CD4-positive, alpha-beta memory T cell (primary cell): ENCODE measurements at regions not wholly inside any gene's neighbourhood (a gene's known extent, or its start where the extent isn't known, plus 50 kb on each side); places are given as distances from the start of the nearest gene placed in this dataset.

Source experiments
- CTCF ChIA-PET: fragments of 350-600 bp; sonication (Branson Sonifier 250); formaldehyde crosslinking; loops from one replicate; lab custom pipeline; 2021; ENCODE audit warnings: inconsistent platforms; ENCODE audit not compliant: partially characterized antibody; lab: Charles Lee
- POLR2A ChIA-PET: fragments of 350-600 bp; sonication (Branson Sonifier 250); formaldehyde crosslinking; loops from one replicate; lab custom pipeline; 2021; ENCODE audit not compliant: partially characterized antibody; lab: Charles Lee
- DNase-seq, 5 donors: peaks; one replicate each; pipeline versions ENCODE4 v3.0.0 to v3.0.0-alpha.2; 2020 to 2022; ENCODE audit warnings: mixed read lengths in 1 of 5
- H3K27ac ChIP-seq: one replicate; pipeline ENCODE4 v1.7.0; 2013; ENCODE audit warnings: low read depth, low read length
- H3K27me3 ChIP-seq: 2 replicates; pipeline ENCODE4 v1.7.0; 2013; ENCODE audit warnings: mild to moderate bottlenecking, low read length, moderate library complexity; ENCODE audit not compliant: insufficient read depth
- H3K36me3 ChIP-seq: 2 replicates; pipeline ENCODE4 v1.7.0; 2013; ENCODE audit warnings: mild to moderate bottlenecking, low read length, moderate library complexity; ENCODE audit not compliant: insufficient read depth
- H3K4me1 ChIP-seq: 2 replicates; pipeline ENCODE4 v1.7.0; 2013; ENCODE audit warnings: mild to moderate bottlenecking, low read length, moderate library complexity; ENCODE audit not compliant: insufficient read depth
- H3K4me3 ChIP-seq, 2 donors: one replicate each; pipeline ENCODE4 v1.7.0; 2013; ENCODE audit warnings: low read length in 2 of 2, mild to moderate bottlenecking in 1 of 2
- H3K9me3 ChIP-seq, 2 donors: one replicate each; pipeline ENCODE4 v1.7.0; 2013; ENCODE audit warnings: low read length in 2 of 2, control low read depth in 1 of 2; ENCODE audit not compliant: control insufficient read depth in 1 of 2
- H3K27ac Mint-ChIP-seq, 7 donors: one replicate each; pipeline ENCODE4 v1.8.0; 2020 to 2021; ENCODE audit warnings: mixed read lengths in 7 of 7, mild to moderate bottlenecking in 6 of 7, inconsistent platforms in 3 of 7, moderate library complexity in 3 of 7
- H3K27me3 Mint-ChIP-seq, 2 donors: one replicate each; pipeline ENCODE4 v1.8.0; 2020 to 2021; ENCODE audit warnings: mixed read lengths in 2 of 2
- H3K36me3 Mint-ChIP-seq, 2 donors: one replicate each; pipeline ENCODE4 v1.8.0; 2020 to 2021; ENCODE audit warnings: mixed read lengths in 2 of 2, inconsistent platforms in 1 of 2, mild to moderate bottlenecking in 1 of 2
- H3K4me1 Mint-ChIP-seq, 4 donors: one replicate each; pipeline ENCODE4 v1.8.0; 2020 to 2021; ENCODE audit warnings: mixed read lengths in 4 of 4, mild to moderate bottlenecking in 1 of 4
- H3K4me3 Mint-ChIP-seq, 8 donors: one replicate each; pipeline ENCODE4 v1.8.0; 2020 to 2021; ENCODE audit warnings: mixed read lengths in 8 of 8, mild to moderate bottlenecking in 7 of 8, moderate library complexity in 6 of 8, inconsistent platforms in 3 of 8
- H3K9me3 Mint-ChIP-seq, 8 donors: one replicate each; pipeline ENCODE4 v1.8.0; 2020 to 2021; ENCODE audit warnings: mixed read lengths in 8 of 8, mild to moderate bottlenecking in 5 of 8, inconsistent platforms in 3 of 8, moderate library complexity in 1 of 8
- intact Hi-C: fragments of 100-400 bp; cut with micrococcal nuclease; formaldehyde crosslinking; loops from one replicate; pipeline ENCODE4 v1.15.1; 2023

- Mint-ChIP-seq H3K27me3 (peaks cover 0 to 2% of the 10 kb centered on the region in 2 donors), H3K4me3 (no peak overlapping the region), H3K36me3 (no peaks in the 10 kb centered on the region), H3K4me1 (no peaks in the 10 kb centered on the region), H3K27ac (no peak overlapping the region), H3K9me3 (peaks cover 0 to 20% (median 8%) of the 10 kb centered on the region in 8 donors)
- intact Hi-C loops = no loop called here
- ChIA-PET CTCF (no interaction called here), POLR2A (no interaction called here)
- H3K4me3 ChIP-seq = no peak overlapping the region
- no peak overlapping the region for H3K27ac ChIP-seq
- no peak for DNase-seq
- no peaks in the 10 kb centered on the region for H3K27me3 ChIP-seq
- no peaks in the 10 kb centered on the region for H3K4me1 ChIP-seq
- H3K9me3 ChIP-seq = no peaks in the 10 kb centered on the region
- no peaks in the 10 kb centered on the region for H3K36me3 ChIP-seq
These were observed 139.5 kb upstream of the PMFBP1 start for GRCh38 chr16:72311426-72311825.

DNA sequence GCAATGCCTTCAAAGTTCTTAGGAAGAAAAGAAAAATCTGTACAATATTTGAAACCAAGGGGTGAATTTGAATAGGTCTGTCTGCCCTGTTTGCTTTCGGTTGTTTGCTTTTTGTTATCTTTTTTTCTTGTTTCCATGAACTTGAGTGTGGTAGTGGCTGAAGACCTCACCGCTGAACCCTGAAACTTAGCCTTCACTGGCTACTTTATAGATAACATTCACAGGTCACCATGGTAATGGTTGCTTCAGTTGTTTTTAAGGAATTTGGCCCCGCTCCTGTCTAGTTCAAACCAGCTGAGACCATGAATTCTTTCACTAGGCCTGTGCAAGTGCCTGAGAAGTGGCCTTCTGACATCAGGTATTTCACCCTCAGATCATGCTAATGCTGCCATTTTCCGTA lies 137.0 kb upstream of the PMFBP1 start:
- Mint-ChIP-seq H3K36me3 (no peaks in the 10 kb centered on the region), H3K4me3 (no peak overlapping the region), H3K9me3 (peaks cover 0 to 20% (median 10%) of the 10 kb centered on the region in 8 donors), H3K27me3 (no peaks in the 10 kb centered on the region), H3K27ac (no peak overlapping the region), H3K4me1 (no peaks in the 10 kb centered on the region)
- H3K4me1 ChIP-seq = no peaks in the 10 kb centered on the region
- DNase-seq = no peak
- no peaks in the 10 kb centered on the region for H3K9me3 ChIP-seq
- H3K4me3 ChIP-seq = no peak overlapping the region
- intact Hi-C loops = no loop called here
- CTCF ChIA-PET = no interaction called here
- POLR2A ChIA-PET = no interaction called here
- no peak overlapping the region for H3K27ac ChIP-seq
- no peaks in the 10 kb centered on the region for H3K27me3 ChIP-seq
- H3K36me3 ChIP-seq = no peaks in the 10 kb centered on the region

DNA sequence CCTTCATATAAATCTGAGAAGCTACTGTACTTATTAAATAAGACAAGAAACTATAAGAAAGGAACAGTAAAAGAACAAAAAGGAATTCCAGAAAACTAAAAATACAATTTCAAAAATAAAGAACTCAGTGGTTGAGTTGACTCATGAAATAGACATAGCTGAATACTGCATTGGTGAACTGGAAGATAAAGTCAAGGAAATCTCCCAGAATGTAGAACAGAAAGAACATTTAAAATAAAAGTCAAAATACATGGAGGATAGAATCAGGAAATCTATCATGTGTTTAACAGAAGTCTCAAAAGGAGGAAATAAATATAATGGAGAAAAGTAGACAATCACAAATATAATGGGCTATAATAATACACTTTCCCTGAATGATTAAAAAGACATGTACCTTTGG lies 136.4 kb upstream of the PMFBP1 start:
- Mint-ChIP-seq H3K4me1 (no peaks in the 10 kb centered on the region), H3K9me3 (peaks cover 0 to 20% (median 10%) of the 10 kb centered on the region in 8 donors), H3K27ac (no peak overlapping the region), H3K27me3 (no peaks in the 10 kb centered on the region), H3K4me3 (no peak overlapping the region), H3K36me3 (no peaks in the 10 kb centered on the region)
- Histone ChIP-seq H3K9me3 (no peaks in the 10 kb centered on the region), H3K36me3 (no peaks in the 10 kb centered on the region), H3K27ac (no peak overlapping the region), H3K4me3 (no peak overlapping the region), H3K27me3 (no peaks in the 10 kb centered on the region), H3K4me1 (no peaks in the 10 kb centered on the region)
- ChIA-PET POLR2A (no interaction called here), CTCF (no interaction called here)
- intact Hi-C loops = no loop called here
- DNase-seq = no peak

DNA sequence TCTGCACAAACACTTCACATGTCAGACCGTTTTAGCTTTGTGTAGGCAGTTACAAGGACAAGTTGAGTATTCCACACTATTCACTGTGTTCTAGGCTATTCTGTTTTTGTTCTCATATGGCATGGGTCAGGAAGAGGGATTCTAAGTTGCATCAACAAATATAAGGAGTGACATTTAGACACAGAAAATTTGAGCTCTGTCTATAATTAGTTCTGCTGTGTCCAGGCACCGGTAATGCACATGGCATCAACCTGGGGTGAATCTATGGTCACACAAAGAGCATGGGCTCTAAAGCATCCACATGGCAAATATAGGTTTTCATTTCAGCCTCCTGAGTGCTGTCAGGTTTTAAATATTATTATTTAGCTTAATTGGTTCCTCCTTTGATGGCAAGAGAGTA lies 130.4 kb upstream of the PMFBP1 start:
- ChIA-PET POLR2A (no interaction called here), CTCF (no interaction called here)
- Mint-ChIP-seq H3K9me3 (peaks cover 0 to 15% (median 5%) of the 10 kb centered on the region in 8 donors), H3K36me3 (no peaks in the 10 kb centered on the region), H3K4me3 (no peak overlapping the region), H3K4me1 (no peaks in the 10 kb centered on the region), H3K27ac (no peak overlapping the region), H3K27me3 (no peaks in the 10 kb centered on the region)
- Histone ChIP-seq H3K36me3 (no peaks in the 10 kb centered on the region), H3K27me3 (no peaks in the 10 kb centered on the region), H3K27ac (no peak overlapping the region), H3K4me3 (no peak overlapping the region), H3K4me1 (no peaks in the 10 kb centered on the region), H3K9me3 (no peaks in the 10 kb centered on the region)
- DNase-seq = no peak
- intact Hi-C loops = no loop called here

DNA sequence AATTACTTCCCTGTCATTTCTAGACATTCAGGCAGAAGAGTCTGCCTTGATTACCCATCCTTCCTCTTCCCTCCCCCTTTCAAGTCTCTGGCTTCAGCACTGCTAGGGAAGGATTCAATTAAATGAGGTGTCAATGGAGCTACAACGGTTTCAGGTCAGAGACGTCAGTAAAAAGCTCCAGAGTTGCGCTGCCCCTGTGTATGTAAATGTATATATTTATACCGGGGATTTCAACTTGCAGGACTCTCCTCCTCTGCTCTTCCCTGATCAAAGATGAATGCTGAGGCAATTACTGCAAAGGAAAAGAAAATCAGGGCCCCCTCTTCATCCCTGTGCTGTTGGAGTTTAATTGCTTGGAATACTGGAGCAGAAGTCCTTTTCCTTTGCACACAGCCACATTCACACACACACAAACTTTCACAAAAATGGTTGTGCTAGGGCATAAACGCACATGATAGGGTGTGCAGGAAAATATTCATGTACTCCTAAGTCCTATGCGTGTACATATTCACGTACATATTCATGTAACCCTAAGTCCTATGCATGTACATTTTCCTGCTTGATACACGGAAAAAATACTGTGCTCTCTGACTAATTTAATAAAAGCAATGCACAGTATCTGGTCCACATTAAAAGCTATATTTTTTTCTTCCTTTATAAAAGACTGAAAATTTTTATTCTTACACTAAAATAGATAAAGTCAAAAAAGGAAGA lies 129.7 kb upstream of the PMFBP1 start:
- Histone ChIP-seq H3K36me3 (no peaks in the 10 kb centered on the region), H3K4me1 (no peaks in the 10 kb centered on the region), H3K27me3 (no peaks in the 10 kb centered on the region), H3K9me3 (no peaks in the 10 kb centered on the region), H3K4me3 (no peak overlapping the region), H3K27ac (no peak overlapping the region)
- Mint-ChIP-seq H3K4me1 (no peaks in the 10 kb centered on the region), H3K4me3 (no peak overlapping the region), H3K27me3 (no peaks in the 10 kb centered on the region), H3K9me3 (peaks cover 0 to 15% (median 5%) of the 10 kb centered on the region in 8 donors), H3K27ac (no peak overlapping the region), H3K36me3 (no peaks in the 10 kb centered on the region)
- ChIA-PET CTCF (no interaction called here), POLR2A (no interaction called here)
- intact Hi-C loops = no loop called here
- DNase-seq = no peak

- H3K36me3 Mint-ChIP-seq = no peaks in the 10 kb centered on the region
- H3K9me3 Mint-ChIP-seq = peaks cover 0 to 10% (median 3%) of the 10 kb centered on the region in 8 donors
- DNase-seq = no peak
- no peaks in the 10 kb centered on the region for H3K4me1 Mint-ChIP-seq
- H3K27ac Mint-ChIP-seq = no peak overlapping the region
- no peak overlapping the region for H3K4me3 Mint-ChIP-seq
- H3K9me3 ChIP-seq = no peaks in the 10 kb centered on the region
- H3K27me3 ChIP-seq = no peaks in the 10 kb centered on the region
- no peak overlapping the region for H3K4me3 ChIP-seq
- CTCF ChIA-PET = no interaction called here
- no peaks in the 10 kb centered on the region for H3K27me3 Mint-ChIP-seq
- intact Hi-C loops = no loop called here
- POLR2A ChIA-PET = no interaction called here
- no peaks in the 10 kb centered on the region for H3K36me3 ChIP-seq
- no peaks in the 10 kb centered on the region for H3K4me1 ChIP-seq
- H3K27ac ChIP-seq = no peak overlapping the region
These were observed 128.9 kb upstream of the PMFBP1 start for GRCh38 chr16:72300892-72301291.

DNA sequence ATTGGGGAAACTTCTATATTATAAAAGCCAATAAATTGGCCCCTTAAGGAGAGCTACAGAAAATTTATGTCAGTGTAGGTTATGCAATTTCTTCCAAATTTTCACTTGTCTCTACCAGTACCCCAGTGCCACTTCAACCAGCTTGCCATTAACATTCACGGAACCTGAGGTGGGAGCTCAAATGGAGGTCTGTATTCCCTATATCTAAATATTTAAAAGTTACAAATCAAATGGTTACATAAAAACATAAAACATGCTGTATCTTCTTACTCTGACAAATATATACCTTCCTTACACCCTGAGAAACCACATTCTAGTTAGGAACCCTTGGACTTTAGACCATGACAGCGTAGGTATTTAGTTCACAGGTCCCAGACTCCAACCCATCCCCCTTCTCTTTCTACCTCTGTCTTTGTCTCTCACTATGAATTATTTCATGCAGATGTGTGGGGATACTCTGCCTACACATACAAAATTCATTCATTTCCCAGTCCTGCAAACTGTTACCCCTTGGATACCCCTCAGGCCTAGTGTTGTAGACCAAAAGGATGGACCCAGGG lies 127.8 kb upstream of the PMFBP1 start:
- Histone ChIP-seq H3K4me1 (no peaks in the 10 kb centered on the region), H3K27ac (no peak overlapping the region), H3K4me3 (no peak overlapping the region), H3K27me3 (no peaks in the 10 kb centered on the region), H3K9me3 (no peaks in the 10 kb centered on the region), H3K36me3 (no peaks in the 10 kb centered on the region)
- POLR2A ChIA-PET = no interaction called here
- H3K27ac Mint-ChIP-seq = no peak overlapping the region
- CTCF ChIA-PET = no interaction called here
- no peaks in the 10 kb centered on the region for H3K4me1 Mint-ChIP-seq
- no peak overlapping the region for H3K4me3 Mint-ChIP-seq
- H3K36me3 Mint-ChIP-seq = no peaks in the 10 kb centered on the region
- intact Hi-C loops = no loop called here
- no peaks in the 10 kb centered on the region for H3K27me3 Mint-ChIP-seq
- peaks cover 0 to 9% (median 2%) of the 10 kb centered on the region in 8 donors for H3K9me3 Mint-ChIP-seq
- no peak for DNase-seq
